Thoracic aorta (tissue), 2 donors: ENCODE measurements at regions not wholly inside any gene's neighbourhood (a gene's known extent, or its start where the extent isn't known, plus 50 kb on each side); places are given as distances from the start of the nearest gene placed in this dataset.

Source experiments
- ATAC-seq: fragments of 150-250 bp; one replicate; pipeline ENCODE4 v1.8.0; 2017; ENCODE audit warnings: low read depth; ENCODE audit not compliant: insufficient number of reproducible peaks, low FRiP score
- DNase-seq: peaks from one replicate; pipeline ENCODE4 v3.0.0-alpha.2; 2020; ENCODE audit warnings: low spot score
- H3K27ac ChIP-seq, 2 donors: fragments of 200-600 bp; sonication (generic); 1 replicate in 1 of 2; 2 replicates in 1 of 2; pipeline ENCODE4 v1.5.1; 2016; ENCODE audit warnings: mild to moderate bottlenecking in 2 of 2, moderate library complexity in 2 of 2
- H3K27me3 ChIP-seq: fragments of 200-600 bp; sonication (generic); replicated peaks from 2 replicates; pipeline ENCODE4 v1.6.0; 2016; ENCODE audit warnings: mild to moderate bottlenecking; ENCODE audit not compliant: insufficient read depth
- H3K36me3 ChIP-seq: fragments of 200-600 bp; sonication (generic); one replicate; pipeline ENCODE4 v1.5.1; 2016
- H3K4me1 ChIP-seq, 2 donors: fragments of 200-600 bp; sonication (generic); 1 replicate in 1 of 2; 2 replicates in 1 of 2; pipeline versions ENCODE4 v1.5.1 to v1.6.0; 2016; ENCODE audit warnings: low read depth in 2 of 2, mild to moderate bottlenecking in 1 of 2; ENCODE audit not compliant: control insufficient read depth in 1 of 2
- H3K4me3 ChIP-seq: fragments of 200-600 bp; sonication (generic); 2 replicates; pipeline ENCODE4 v1.5.1; 2016; ENCODE audit warnings: mild to moderate bottlenecking
- H3K9me3 ChIP-seq: fragments of 200-600 bp; sonication (generic); 2 replicates; pipeline ENCODE4 v1.5.1; 2016
- CTCF ChIP-seq: fragments of 200-600 bp; sonication (generic); IDR thresholded peaks from one replicate; pipeline ENCODE4 v1.5.1; 2019; ENCODE audit warnings: antibody characterized with exemption

GRCh38 chr15:96733721-96734120 lies 403.2 kb downstream of the NR2F2 start:
- no peaks in the 10 kb centered on the region for H3K27me3 ChIP-seq
- ATAC-seq (no peak), DNase-seq (no peak)
- H3K9me3 ChIP-seq, result no peaks in the 10 kb centered on the region
- peaks cover 0 to 5% of the 10 kb centered on the region in 2 donors for H3K4me1 ChIP-seq
- no peak overlapping the region for H3K4me3 ChIP-seq
- H3K36me3 ChIP-seq, result no peaks in the 10 kb centered on the region
- H3K27ac ChIP-seq, result no peak overlapping the region
- no peak for TF ChIP-seq CTCF

- no peaks in the 10 kb centered on the region for H3K27me3 ChIP-seq
- H3K36me3 ChIP-seq, result no peaks in the 10 kb centered on the region
- DNase-seq (no peak), ATAC-seq (no peak)
- H3K9me3 ChIP-seq, result no peaks in the 10 kb centered on the region
- no peak overlapping the region for H3K4me3 ChIP-seq
- no peak overlapping the region for H3K27ac ChIP-seq
- no peak for TF ChIP-seq CTCF
- no peaks in the 10 kb centered on the region for H3K4me1 ChIP-seq
Observed at GRCh38 chr15:96735632-96736240, 405.2 kb downstream of the NR2F2 start.

- DNase-seq (no peak), ATAC-seq (no peak)
- Histone ChIP-seq H3K36me3 (no peaks in the 10 kb centered on the region), H3K27me3 (no peaks in the 10 kb centered on the region), H3K9me3 (no peaks in the 10 kb centered on the region), H3K4me1 (no peaks in the 10 kb centered on the region), H3K4me3 (no peak overlapping the region), H3K27ac (no peak overlapping the region)
- no peak for TF ChIP-seq CTCF
Observed at GRCh38 chr15:96736384-96736783, 405.9 kb downstream of the NR2F2 start.

- no peaks in the 10 kb centered on the region for H3K36me3 ChIP-seq
- ATAC-seq (no peak), DNase-seq (no peak)
- no peaks in the 10 kb centered on the region for H3K4me1 ChIP-seq
- no peaks in the 10 kb centered on the region for H3K27me3 ChIP-seq
- H3K27ac ChIP-seq, result no peak overlapping the region
- H3K9me3 ChIP-seq, result no peaks in the 10 kb centered on the region
- no peak for TF ChIP-seq CTCF
- no peak overlapping the region for H3K4me3 ChIP-seq
Observed at GRCh38 chr15:96737408-96737807, 406.9 kb downstream of the NR2F2 start.

GRCh38 chr15:96746665-96747064 lies 416.2 kb downstream of the NR2F2 start:
- no peak for DNase-seq
- TF ChIP-seq CTCF, result no peak

More at GRCh38 chr15:96746665-96747064, 416.2 kb downstream of the NR2F2 start:
- no peak overlapping the region for H3K27ac ChIP-seq
- H3K4me3 ChIP-seq, result no peak overlapping the region
- no peaks in the 10 kb centered on the region for H3K9me3 ChIP-seq
- ATAC-seq, result no peak
- no peaks in the 10 kb centered on the region for H3K4me1 ChIP-seq
- H3K36me3 ChIP-seq, result no peaks in the 10 kb centered on the region
- no peaks in the 10 kb centered on the region for H3K27me3 ChIP-seq
